GM21529 (cell line): ENCODE measurements at regions not wholly inside any gene's neighbourhood (a gene's known extent, or its start where the extent isn't known, plus 50 kb on each side); places are given as distances from the start of the nearest gene placed in this dataset.
"Not testable (repeated sequence)": the region's sequence is repeated elsewhere in the genome, so short reads cannot be mapped to it uniquely, and the experiment has no call there.

Source experiments
- ATAC-seq: cut with Tn5 transposase; IDR thresholded peaks from one replicate; pipeline ENCODE4 v1.9.1; 2021; ENCODE audit not compliant: unreplicated experiment

GRCh38 chr3:22856811-22857210, 346.3 kb upstream of the UBE2E2 start:
- no peak for ATAC-seq

GRCh38 chr3:22858486-22858885, 344.6 kb upstream of the UBE2E2 start:
- no peak for ATAC-seq

- ATAC-seq: no peak
Observed at GRCh38 chr3:22859618-22860017, 343.5 kb upstream of the UBE2E2 start.

DNA sequence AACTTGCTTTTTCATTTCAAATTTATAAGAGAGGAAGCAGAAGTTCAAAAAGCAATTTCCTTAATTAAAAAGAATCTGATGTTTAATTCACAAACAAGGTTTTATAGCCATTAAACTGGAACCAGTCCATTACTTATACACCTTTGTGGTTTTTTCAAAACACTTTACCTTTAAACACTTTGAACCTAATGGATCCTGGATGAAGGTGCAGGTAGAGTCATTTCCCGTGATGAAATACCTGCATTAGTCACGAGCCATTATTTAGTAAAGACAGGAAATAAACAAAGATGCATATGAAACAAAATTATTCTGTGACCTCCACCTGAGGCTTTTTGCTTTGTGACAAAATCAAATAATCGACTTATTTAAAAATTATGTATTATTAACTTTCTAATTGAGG, 341.7 kb upstream of the UBE2E2 start:
- ATAC-seq: no peak

- ATAC-seq: no peak
Observed at GRCh38 chr3:22862111-22862510, 341.0 kb upstream of the UBE2E2 start.

DNA sequence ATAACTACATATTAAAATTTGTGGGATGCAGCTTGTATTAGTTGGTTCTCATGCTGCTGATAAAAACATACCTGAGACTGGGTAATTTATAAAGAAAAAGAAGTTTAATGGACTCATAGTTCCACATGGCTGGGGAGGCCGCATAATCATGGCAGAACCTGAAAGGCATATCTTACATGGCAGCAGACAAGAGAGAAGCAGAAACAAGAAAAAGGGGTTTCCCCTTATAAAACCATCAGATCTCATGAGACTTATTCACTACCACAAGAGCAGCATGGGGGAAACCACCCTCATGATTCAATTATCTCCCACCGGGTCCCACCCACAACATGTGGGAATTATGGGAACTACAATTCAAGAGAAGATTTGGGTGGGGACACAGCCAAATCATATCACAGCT, 320.3 kb upstream of the UBE2E2 start:
- not testable (repeated sequence) for ATAC-seq

GRCh38 chr3:22885039-22885438, 318.1 kb upstream of the UBE2E2 start:
- no peak for ATAC-seq

GRCh38 chr3:22885574-22886341, 317.4 kb upstream of the UBE2E2 start:
- no peak for ATAC-seq

DNA sequence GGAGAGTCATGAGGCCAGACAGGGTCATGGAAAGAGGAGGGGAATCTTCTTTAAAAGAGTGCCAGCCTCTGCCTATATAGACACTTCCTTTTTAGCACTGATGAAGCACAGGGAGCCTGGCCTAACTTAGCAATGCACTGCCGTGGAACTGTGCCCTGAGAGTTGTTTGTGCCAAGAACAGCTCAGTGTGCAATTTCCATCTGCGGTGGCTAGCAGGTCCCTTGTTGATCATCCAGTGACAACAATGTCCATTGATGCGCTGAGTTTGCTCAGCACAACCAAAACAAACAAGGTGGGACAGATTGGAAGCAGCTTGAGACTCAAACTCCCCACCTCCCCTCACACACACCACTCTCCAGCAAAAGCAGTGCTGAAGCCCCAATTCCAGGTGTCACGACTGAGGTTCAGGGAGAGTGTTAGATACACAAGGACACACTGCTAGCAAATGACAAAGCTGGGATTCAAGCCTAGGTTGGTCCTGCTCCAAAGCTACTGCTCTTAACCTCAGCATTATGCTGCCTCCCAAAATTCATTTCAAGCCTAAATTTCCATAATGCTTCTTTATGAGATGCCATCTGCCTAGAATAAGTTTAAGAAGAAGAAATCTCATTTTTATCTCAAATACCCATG, 316.6 kb upstream of the UBE2E2 start:
- ATAC-seq: no peak

DNA sequence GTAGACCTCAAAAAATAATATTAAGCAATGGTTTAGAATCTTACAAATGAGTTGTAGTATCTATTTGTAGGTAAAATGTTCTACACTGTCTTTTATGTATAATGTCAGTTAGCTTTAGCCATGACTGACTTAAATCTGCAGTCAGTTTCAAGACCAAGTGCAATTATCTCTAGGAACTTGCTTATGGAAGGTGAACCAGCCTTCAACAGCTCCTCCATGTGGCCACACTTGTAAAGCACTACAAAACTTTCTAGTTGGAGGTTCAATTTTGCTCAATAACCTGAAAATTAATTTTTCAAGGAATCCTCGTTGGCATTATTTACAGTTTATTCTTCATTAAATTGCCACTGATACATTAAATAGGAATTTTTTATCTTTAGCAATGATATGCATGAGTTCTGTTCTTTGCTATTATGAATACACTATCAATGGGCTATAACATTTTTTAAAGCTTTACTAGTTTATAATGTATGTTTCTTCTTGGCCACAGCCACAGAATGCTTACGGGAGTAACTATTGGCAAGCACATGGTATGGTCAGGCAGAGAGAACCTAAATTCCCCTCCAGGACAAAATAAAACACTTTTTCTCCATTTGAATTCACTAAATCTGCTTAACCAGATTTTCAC, 315.3 kb upstream of the UBE2E2 start:
- no peak for ATAC-seq

DNA sequence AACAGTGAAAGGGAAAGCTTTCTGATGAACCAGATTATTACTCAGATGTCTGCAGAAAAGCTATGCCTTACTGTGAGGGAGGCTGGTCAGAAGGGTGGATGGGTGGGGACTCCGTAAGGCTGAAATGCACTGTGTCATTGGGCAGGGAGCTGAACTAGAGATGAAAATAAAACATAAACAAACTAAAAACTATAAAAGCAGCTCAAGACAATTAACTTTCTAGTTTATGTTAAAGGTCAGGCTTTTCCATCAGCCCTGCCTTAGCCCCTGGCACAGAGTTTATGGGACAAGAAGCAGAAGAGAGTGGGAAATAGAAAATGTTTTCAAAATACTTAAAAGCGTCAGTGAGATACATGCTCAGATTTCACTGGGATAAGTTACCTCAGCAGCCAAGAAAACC, 310.0 kb upstream of the UBE2E2 start:
- ATAC-seq: no peak

DNA sequence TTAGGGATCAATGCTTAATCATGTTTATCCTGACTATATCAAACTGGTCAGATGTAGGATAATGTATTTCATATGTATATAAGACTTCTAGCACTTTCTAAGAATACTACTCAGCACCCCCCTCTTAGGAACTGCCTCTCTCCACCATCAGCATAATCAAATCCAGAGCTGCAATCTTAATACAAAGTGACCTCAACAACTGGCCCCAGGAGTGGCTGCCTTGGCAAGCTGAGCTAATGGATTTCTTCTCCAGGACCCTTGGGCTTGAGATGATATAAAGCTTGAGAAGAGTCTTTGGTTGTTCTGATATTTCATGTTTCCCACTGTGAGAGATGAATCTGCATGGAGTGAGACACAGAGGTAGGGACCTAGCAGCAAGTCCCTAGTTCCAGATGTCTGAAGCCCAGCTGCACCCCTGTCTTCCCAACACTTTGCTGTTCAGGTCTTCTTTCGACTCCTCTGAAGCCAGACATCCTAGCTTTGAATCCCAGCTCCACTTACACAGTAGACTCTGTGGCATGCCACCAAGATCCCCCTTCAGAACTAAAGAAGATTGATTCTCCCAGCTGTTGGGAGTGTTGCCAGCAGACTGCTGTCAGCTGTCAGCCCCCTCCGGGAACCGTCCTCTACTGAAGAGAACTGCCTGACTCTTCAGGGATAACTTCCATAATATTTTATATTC, 309.3 kb upstream of the UBE2E2 start:
- no peak for ATAC-seq

- ATAC-seq: no peak
Observed at GRCh38 chr3:22894865-22895264, 308.3 kb upstream of the UBE2E2 start.

- no peak for ATAC-seq
Observed at GRCh38 chr3:22895671-22896070, 307.5 kb upstream of the UBE2E2 start.

- ATAC-seq: no peak
Observed at GRCh38 chr3:22898558-22898957, 304.6 kb upstream of the UBE2E2 start.

- no peak for ATAC-seq
Observed at GRCh38 chr3:22899441-22899840, 303.7 kb upstream of the UBE2E2 start.

DNA sequence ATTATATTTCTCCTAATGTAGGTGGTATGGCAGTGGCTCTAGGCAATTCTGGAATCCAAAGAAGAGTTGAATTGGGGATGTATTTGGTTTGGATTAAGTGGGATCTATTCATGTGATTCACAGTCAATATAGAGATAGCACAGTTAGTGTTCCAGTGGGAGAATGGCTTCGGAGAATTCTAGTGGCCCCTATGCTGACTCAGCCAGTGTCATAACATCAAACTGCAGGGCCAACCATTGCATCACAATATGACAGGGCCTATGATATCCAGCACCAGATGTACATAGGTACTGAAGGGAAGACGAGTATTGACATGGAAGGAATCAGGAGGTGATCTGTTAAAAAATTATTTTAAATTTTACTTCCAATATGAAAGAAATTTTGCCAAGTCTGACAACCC, 302.8 kb upstream of the UBE2E2 start:
- no peak for ATAC-seq

- no peak for ATAC-seq
Observed at GRCh38 chr3:22901684-22902083, 301.4 kb upstream of the UBE2E2 start.

DNA sequence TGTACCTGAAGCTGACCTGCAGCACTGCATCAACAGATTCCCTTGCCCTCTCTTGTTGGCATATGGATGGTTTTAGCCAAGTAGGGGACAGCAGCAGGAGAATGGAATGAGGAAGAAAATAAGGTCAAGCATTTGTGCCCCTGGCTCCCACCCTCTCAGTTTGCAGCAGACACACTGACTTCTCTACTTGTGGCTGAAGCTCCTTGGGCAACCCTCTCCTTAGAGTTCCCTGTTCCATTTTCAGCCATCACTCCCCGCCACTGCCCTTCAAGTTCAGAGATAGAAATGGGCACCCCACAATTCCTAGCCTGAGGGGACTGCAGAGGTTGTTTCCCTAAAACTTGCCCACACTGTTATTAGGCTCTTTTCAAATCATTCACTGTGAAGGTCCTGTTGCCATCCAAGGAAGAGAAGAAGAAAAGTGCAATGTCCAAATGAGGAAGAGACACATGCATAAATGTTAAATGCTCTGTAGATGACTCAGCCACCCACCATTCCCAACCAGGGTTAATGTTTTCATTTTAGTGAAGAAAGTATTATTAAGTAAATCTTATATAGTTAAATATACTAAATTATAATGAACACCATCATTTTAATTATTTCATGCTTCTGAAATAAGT, 295.9 kb upstream of the UBE2E2 start:
- ATAC-seq: no peak

DNA sequence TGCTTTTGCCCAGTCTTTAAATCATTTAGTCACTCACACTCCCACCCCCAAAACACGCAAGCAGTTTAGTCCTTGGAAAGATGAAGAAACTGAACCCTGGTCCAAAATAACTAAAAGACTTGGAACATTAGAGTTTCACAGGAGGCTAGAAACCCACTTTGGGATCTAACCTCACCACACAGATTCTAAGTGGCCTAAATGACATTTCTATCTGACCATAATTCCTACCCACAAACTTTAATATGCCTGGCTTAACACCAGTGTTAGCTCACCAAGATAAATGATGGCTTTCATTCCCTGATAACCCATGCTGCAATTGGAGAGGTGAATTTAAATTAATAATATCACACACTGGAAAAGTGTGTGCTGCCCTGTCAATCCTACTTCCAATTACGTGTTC, 295.3 kb upstream of the UBE2E2 start:
- no peak for ATAC-seq

- ATAC-seq: no peak
Observed at GRCh38 chr3:22908989-22909507, 294.1 kb upstream of the UBE2E2 start.
